Nephron (organoid): ENCODE measurements at regions not wholly inside any gene's neighbourhood (a gene's known extent, or its start where the extent isn't known, plus 50 kb on each side); places are given as distances from the start of the nearest gene placed in this dataset.
A peak's percentile ranks its signal among the peaks of the same experiment; 100 is the strongest.

Experiments
- H3K27ac Mint-ChIP-seq, 3 experiments: 2 replicates each; pipeline ENCODE4 v1.8.0; 2020; ENCODE audit warnings: mixed read lengths in 3 of 3, mild to moderate bottlenecking in 2 of 3, moderate library complexity in 1 of 3
- H3K27me3 Mint-ChIP-seq: 2 replicates; pipeline ENCODE4 v1.8.0; 2021; ENCODE audit warnings: low read depth, mild to moderate bottlenecking, moderate library complexity, mixed read lengths
- H3K36me3 Mint-ChIP-seq: 2 replicates; pipeline ENCODE4 v1.8.0; 2020; ENCODE audit warnings: low read depth, mixed read lengths
- H3K4me1 Mint-ChIP-seq: 2 replicates; pipeline ENCODE4 v1.8.0; 2020; ENCODE audit warnings: mixed read lengths
- H3K4me3 Mint-ChIP-seq, 3 experiments: 2 replicates each; pipeline ENCODE4 v1.8.0; 2020; ENCODE audit warnings: mild to moderate bottlenecking in 3 of 3, mixed read lengths in 3 of 3, moderate library complexity in 2 of 3
- H3K9me3 Mint-ChIP-seq: 2 replicates; pipeline ENCODE4 v1.8.0; 2020; ENCODE audit warnings: mixed read lengths
- TF ChIP-seq, protein P1 (sequence below), 3 experiments: fragments of 200-600 bp; sonication (generic); IDR thresholded peaks; one replicate each; pipeline ENCODE4 v1.5.0; 2021; ENCODE audit warnings: antibody characterized with exemption in 3 of 3; ENCODE audit not compliant: unreplicated experiment in 3 of 3

DNA sequence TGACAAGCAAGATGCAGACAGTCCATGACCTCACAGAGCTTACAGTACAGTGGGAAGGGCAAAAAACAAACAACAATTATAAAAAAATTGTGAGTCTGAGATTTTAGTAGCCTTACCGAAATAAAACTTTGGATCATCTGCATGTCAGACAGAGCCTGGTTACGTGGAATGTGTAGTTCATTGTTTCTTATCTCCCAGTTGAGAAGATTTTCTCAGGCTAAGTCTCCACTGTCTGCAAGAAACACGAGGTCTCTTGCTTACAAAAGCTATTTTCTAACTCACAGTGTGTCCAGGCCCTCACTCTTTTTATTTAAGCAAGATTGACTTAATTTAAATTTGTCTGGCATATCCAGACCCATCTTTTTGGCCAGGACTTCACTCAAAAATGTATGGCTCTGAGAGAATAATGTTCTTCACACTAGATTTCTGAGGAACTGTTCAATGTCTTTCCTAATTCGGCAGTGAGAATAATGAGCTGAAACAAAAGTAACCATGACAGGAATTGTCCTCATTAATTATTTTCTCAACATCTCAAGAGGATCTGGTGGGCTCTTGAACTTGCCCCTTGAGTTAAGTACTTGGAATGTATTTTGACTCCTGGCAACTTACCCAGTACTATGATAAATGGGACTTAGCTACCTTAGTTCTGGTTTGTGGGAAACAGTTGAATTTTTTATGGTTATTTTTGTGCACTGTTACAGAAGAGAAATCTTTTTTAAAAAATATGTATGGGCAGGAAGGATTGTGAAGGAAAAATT is 265.1 kb upstream of the COL8A1 start:
- H3K4me3 Mint-ChIP-seq = no peak overlapping the region
- TF ChIP-seq, protein P1, sequence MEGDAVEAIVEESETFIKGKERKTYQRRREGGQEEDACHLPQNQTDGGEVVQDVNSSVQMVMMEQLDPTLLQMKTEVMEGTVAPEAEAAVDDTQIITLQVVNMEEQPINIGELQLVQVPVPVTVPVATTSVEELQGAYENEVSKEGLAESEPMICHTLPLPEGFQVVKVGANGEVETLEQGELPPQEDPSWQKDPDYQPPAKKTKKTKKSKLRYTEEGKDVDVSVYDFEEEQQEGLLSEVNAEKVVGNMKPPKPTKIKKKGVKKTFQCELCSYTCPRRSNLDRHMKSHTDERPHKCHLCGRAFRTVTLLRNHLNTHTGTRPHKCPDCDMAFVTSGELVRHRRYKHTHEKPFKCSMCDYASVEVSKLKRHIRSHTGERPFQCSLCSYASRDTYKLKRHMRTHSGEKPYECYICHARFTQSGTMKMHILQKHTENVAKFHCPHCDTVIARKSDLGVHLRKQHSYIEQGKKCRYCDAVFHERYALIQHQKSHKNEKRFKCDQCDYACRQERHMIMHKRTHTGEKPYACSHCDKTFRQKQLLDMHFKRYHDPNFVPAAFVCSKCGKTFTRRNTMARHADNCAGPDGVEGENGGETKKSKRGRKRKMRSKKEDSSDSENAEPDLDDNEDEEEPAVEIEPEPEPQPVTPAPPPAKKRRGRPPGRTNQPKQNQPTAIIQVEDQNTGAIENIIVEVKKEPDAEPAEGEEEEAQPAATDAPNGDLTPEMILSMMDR (IDR thresholded peaks at IDR 0.05; ENCODE audit: unreplicated experiment in 3 of 3) = no peak
- H3K4me1 Mint-ChIP-seq = peaks cover 7% of the 10 kb centered on the region

DNA sequence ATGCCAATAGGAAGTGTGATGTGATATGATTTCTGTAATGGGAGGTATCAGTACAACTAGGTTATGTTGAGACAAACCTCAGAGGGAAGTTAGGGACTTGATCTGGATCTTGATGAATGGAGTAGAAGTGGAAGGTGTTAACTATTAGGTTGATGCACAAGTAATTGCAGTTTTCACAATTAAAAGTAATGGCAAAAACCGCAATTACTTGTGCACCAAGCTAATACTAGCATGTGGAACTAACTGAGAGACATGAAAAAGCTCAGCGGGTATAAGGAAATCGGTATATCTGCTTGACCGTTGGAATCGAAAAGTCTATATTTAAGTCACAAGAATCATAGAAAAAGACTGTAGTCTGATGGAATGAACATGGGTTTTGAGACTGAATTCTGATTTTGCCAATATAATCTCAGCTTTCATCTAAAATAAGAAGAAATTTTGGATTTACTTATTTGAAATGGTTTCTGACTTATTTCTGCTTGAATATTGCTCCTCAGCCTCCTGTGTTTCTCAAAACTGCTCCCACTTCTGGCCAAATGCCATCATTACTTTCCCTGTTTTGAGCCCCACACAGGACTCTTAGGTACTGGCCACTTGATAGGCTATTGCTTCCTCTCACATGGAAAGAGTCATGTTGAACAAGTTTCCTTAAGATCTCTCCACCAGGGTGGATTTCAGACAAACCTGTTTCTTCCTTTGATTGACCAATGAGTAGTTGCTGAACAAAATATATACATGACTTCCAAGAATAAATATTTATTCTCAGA is 271.5 kb upstream of the COL8A1 start:
- Mint-ChIP-seq H3K27me3 (no peaks in the 10 kb centered on the region), H3K27ac (no peak overlapping the region), H3K4me3 (no peak overlapping the region), H3K9me3 (peaks cover 3% of the 10 kb centered on the region), H3K36me3 (no peaks in the 10 kb centered on the region), H3K4me1 (no peaks in the 10 kb centered on the region)
- TF ChIP-seq, protein P1 (IDR thresholded peaks at IDR 0.05; ENCODE audit: unreplicated experiment in 3 of 3) = no peak

More for the DNA sequence above, 265.1 kb upstream of the COL8A1 start:
- Mint-ChIP-seq H3K27me3 (peaks cover 4% of the 10 kb centered on the region), H3K27ac (peak overlapping the region in 2 of 3 experiments; percentile 28 to 46), H3K36me3 (no peaks in the 10 kb centered on the region), H3K9me3 (peaks cover 3% of the 10 kb centered on the region)

DNA sequence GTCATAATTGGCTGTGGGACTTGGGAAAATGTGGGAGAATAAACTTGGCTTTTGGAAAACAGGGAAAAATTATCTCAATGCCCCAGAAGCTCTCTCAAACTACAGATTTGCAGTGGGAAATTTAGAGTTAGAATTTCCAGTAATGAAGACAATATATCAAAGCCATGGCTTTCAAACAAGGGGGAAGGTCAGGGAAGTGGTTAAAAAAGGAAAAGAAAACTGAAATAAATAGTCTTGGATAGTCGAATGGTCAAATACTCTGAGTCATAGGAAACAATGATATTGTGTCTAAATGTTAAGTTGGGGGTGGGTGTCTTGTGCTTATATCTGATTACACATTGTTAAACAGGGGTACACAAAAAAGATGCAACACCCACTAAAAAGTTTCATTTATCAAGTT is 272.4 kb upstream of the COL8A1 start:
- peaks cover 3% of the 10 kb centered on the region for H3K9me3 Mint-ChIP-seq
- H3K36me3 Mint-ChIP-seq = no peaks in the 10 kb centered on the region
- no peak overlapping the region for H3K27ac Mint-ChIP-seq
- H3K27me3 Mint-ChIP-seq = no peaks in the 10 kb centered on the region
- H3K4me3 Mint-ChIP-seq = no peak overlapping the region
- TF ChIP-seq, protein P1 (IDR thresholded peaks at IDR 0.05; ENCODE audit: unreplicated experiment in 3 of 3) = no peak
- H3K4me1 Mint-ChIP-seq = no peaks in the 10 kb centered on the region

DNA sequence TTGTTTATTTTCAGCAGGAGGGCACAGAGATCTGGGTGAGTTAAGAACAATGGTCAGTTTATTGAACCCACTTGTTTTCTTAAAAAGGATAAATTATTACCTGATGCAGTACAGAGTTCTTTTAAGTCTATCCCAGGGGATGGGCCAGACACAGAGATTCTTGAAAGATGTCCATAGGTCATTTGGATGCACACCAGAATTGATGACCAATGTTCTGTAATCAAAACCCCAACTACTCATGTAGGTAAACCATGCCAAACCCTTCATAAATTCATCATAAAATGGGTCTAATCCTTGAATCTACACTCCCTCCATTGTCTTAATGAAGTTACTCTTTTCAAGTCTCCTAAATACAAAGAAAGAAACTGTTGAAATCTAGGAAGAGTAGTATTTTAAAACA is 273.0 kb upstream of the COL8A1 start:
- Mint-ChIP-seq H3K4me3 (no peak overlapping the region), H3K4me1 (no peaks in the 10 kb centered on the region), H3K27me3 (peaks cover 2% of the 10 kb centered on the region), H3K9me3 (peaks cover 3% of the 10 kb centered on the region), H3K27ac (no peak overlapping the region), H3K36me3 (no peaks in the 10 kb centered on the region)
- TF ChIP-seq, protein P1 (IDR thresholded peaks at IDR 0.05; ENCODE audit: unreplicated experiment in 3 of 3) = no peak

DNA sequence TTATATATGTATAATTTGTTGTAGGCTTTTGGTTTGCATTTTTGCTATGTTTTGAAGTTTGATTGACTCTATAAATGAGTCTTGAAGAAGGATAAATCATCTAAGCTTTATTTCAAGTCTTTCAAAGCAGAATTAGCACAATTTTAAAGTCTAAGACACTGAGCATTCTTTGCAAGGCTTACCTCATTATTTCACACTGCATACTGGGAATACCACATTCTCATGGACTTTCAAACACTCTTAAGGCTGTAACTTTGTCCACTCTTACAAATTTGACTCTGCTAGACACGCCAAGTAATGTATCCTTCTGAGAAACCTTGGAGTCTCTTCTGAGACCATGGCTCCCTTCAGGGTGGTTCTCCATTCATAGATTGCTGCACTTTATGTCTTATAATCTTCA is 281.3 kb upstream of the COL8A1 start:
- H3K4me3 Mint-ChIP-seq = no peak overlapping the region
- H3K36me3 Mint-ChIP-seq = no peaks in the 10 kb centered on the region
- H3K27me3 Mint-ChIP-seq = peaks cover 18% of the 10 kb centered on the region
- TF ChIP-seq, protein P1 (IDR thresholded peaks at IDR 0.05; ENCODE audit: unreplicated experiment in 3 of 3) = no peak
- peak overlapping the region in 1 of 3 experiments; percentile 37 for H3K27ac Mint-ChIP-seq
- no peaks in the 10 kb centered on the region for H3K9me3 Mint-ChIP-seq
- no peaks in the 10 kb centered on the region for H3K4me1 Mint-ChIP-seq
